GM21576 (cell line): ENCODE measurements at regions not wholly inside any gene's neighbourhood (a gene's known extent, or its start where the extent isn't known, plus 50 kb on each side); places are given as distances from the start of the nearest gene placed in this dataset.
A peak's percentile ranks its signal among the peaks of the same experiment; 100 is the strongest.
"Not testable (repeated sequence)": the region's sequence is repeated elsewhere in the genome, so short reads cannot be mapped to it uniquely, and the experiment has no call there.

Experiments used
- ATAC-seq: cut with Tn5 transposase; IDR thresholded peaks from one replicate; pipeline ENCODE4 v1.9.1; 2021; ENCODE audit warnings: mild to moderate bottlenecking, moderate library complexity; ENCODE audit not compliant: unreplicated experiment

- ATAC-seq: no peak
Measured at GRCh38 chr2:38148501-38148900, 72.5 kb upstream of the CYP1B1 start.

GRCh38 chr2:38147333-38148121, 71.6 kb upstream of the CYP1B1 start:
- ATAC-seq: no peak

GRCh38 chr2:38146907-38147307, 71.0 kb upstream of the CYP1B1 start:
- ATAC-seq: peak; percentile 88

GRCh38 chr2:38146275-38146906, 70.4 kb upstream of the CYP1B1 start:
- ATAC-seq: peak; percentile 58

- no peak for ATAC-seq
Measured at GRCh38 chr2:38145236-38145635, 69.3 kb upstream of the CYP1B1 start.

GRCh38 chr2:38142627-38143026, 66.7 kb upstream of the CYP1B1 start:
- ATAC-seq: no peak

GRCh38 chr2:38141501-38141900, 65.5 kb upstream of the CYP1B1 start:
- ATAC-seq: no peak

- ATAC-seq: no peak
Measured at GRCh38 chr2:38138996-38139395, 63.0 kb upstream of the CYP1B1 start.

GRCh38 chr2:38138419-38138818, 62.5 kb upstream of the CYP1B1 start:
- no peak for ATAC-seq

- ATAC-seq: not testable (repeated sequence)
Measured at GRCh38 chr2:38137958-38138357, 62.0 kb upstream of the CYP1B1 start.

- ATAC-seq: no peak
Measured at GRCh38 chr2:38131676-38132075, 55.7 kb upstream of the CYP1B1 start.

GRCh38 chr2:38130876-38131275, 54.9 kb upstream of the CYP1B1 start:
- no peak for ATAC-seq

GRCh38 chr2:38129987-38130386, 54.0 kb upstream of the CYP1B1 start:
- ATAC-seq: no peak

GRCh38 chr2:38129481-38129880, 53.5 kb upstream of the CYP1B1 start:
- no peak for ATAC-seq

- ATAC-seq: no peak
Measured at GRCh38 chr2:38128653-38129052, 52.7 kb upstream of the CYP1B1 start.

- no peak for ATAC-seq
Measured at GRCh38 chr2:38127277-38127676, 51.3 kb upstream of the CYP1B1 start.

- no peak for ATAC-seq
Measured at GRCh38 chr2:38125842-38126241, 49.9 kb upstream of the CYP1B1 start.
